CD14-positive monocyte (primary cell): ENCODE measurements at regions not wholly inside any gene's neighbourhood (a gene's known extent, or its start where the extent isn't known, plus 50 kb on each side); places are given as distances from the start of the nearest gene placed in this dataset.

Experiments used
- DNase-seq, 3 donors: peaks; one replicate each; pipeline ENCODE4 v3.0.0-alpha.2; 2011 to 2022
- H2AFZ ChIP-seq: 2 replicates; pipeline ENCODE4 v1.6.0; 2012; ENCODE audit warnings: mild to moderate bottlenecking, low read depth, low read length, inconsistent platforms; ENCODE audit not compliant: insufficient read depth, poor library complexity, severe bottlenecking
- H3K27ac ChIP-seq, 2 donors: 1 replicate in 1 of 2; 2 replicates in 1 of 2; pipeline ENCODE4 v1.5.1; 2012 to 2013; ENCODE audit warnings: low read length in 2 of 2, control low read depth in 1 of 2, inconsistent platforms in 1 of 2, low read depth in 1 of 2, mild to moderate bottlenecking in 1 of 2
- H3K27me3 ChIP-seq, 2 donors: one replicate each; pipeline versions ENCODE4 v1.6.0 to v1.6.1; 2011 to 2013; ENCODE audit warnings: low read length in 2 of 2; ENCODE audit not compliant: control insufficient read depth in 2 of 2, insufficient read depth in 2 of 2
- H3K36me3 ChIP-seq, 2 donors: replicated peaks in 1 of 2; 1 replicate in 1 of 2; 2 replicates in 1 of 2; pipeline versions ENCODE4 v1.5.1 to v1.6.1; 2012 to 2013; ENCODE audit warnings: low read length in 2 of 2, control low read depth in 1 of 2, inconsistent platforms in 1 of 2, mild to moderate bottlenecking in 1 of 2; ENCODE audit not compliant: insufficient read depth in 2 of 2, control insufficient read depth in 1 of 2
- H3K4me1 ChIP-seq, 2 donors: 1 replicate in 1 of 2; 2 replicates in 1 of 2; pipeline versions ENCODE4 v1.5.1 to v1.6.1; 2012 to 2013; ENCODE audit warnings: low read length in 2 of 2, control low read depth in 1 of 2, inconsistent platforms in 1 of 2, mild to moderate bottlenecking in 1 of 2, moderate library complexity in 1 of 2; ENCODE audit not compliant: insufficient read depth in 2 of 2, control insufficient read depth in 1 of 2
- H3K4me2 ChIP-seq: replicated peaks from 2 replicates; pipeline ENCODE3; 2012; ENCODE audit warnings: low read length, moderate library complexity, mild to moderate bottlenecking; ENCODE audit not compliant: poor library complexity, severe bottlenecking; ENCODE audit errors: extremely low read depth
- H3K4me3 ChIP-seq, 3 experiments: fragments of 200-600 bp in 1 of 3; sonication (generic) in 1 of 3; replicated peaks in 1 of 3; 1 replicate in 2 of 3; 2 replicates in 1 of 3; pipeline ENCODE4 v1.5.1; 2011 to 2013; ENCODE audit warnings: low read length in 3 of 3, mild to moderate bottlenecking in 3 of 3, control low read depth in 2 of 3, low read depth in 2 of 3, inconsistent platforms in 1 of 3, moderate library complexity in 1 of 3
- H3K79me2 ChIP-seq: 2 replicates; pipeline ENCODE4 v1.6.0; 2012; ENCODE audit warnings: mild to moderate bottlenecking, control low read depth, inconsistent platforms, low read length, moderate library complexity; ENCODE audit not compliant: insufficient read depth
- H3K9ac ChIP-seq: 2 replicates; pipeline ENCODE4 v1.6.0; 2017; ENCODE audit warnings: low read length, mild to moderate bottlenecking; ENCODE audit not compliant: insufficient read depth, poor library complexity, severe bottlenecking
- H3K9me3 ChIP-seq, 2 donors: replicated peaks in 1 of 2; 1 replicate in 1 of 2; 2 replicates in 1 of 2; pipeline versions ENCODE4 v1.5.1 to v1.6.1; 2012 to 2013; ENCODE audit warnings: low read length in 2 of 2, control low read depth in 1 of 2; ENCODE audit not compliant: control insufficient read depth in 1 of 2, insufficient read depth in 1 of 2
- H4K20me1 ChIP-seq: 2 replicates; pipeline ENCODE4 v1.6.0; 2012; ENCODE audit warnings: mild to moderate bottlenecking, low read length, control low read depth, moderate library complexity; ENCODE audit not compliant: insufficient read depth
- H3K27ac Mint-ChIP-seq, 7 donors: one replicate each; pipeline ENCODE4 v1.8.0; 2020; ENCODE audit warnings: mild to moderate bottlenecking in 7 of 7, mixed read lengths in 7 of 7, moderate library complexity in 6 of 7, inconsistent platforms in 2 of 7
- H3K27me3 Mint-ChIP-seq, 3 donors: one replicate each; pipeline ENCODE4 v1.8.0; 2021 to 2022; ENCODE audit warnings: low read depth in 3 of 3, mild to moderate bottlenecking in 3 of 3, mixed read lengths in 3 of 3, moderate library complexity in 3 of 3, inconsistent platforms in 1 of 3
- H3K36me3 Mint-ChIP-seq, 2 donors: one replicate each; pipeline ENCODE4 v1.8.0; 2020; ENCODE audit warnings: mixed read lengths in 2 of 2, inconsistent platforms in 1 of 2, mild to moderate bottlenecking in 1 of 2
- H3K4me1 Mint-ChIP-seq: one replicate; pipeline ENCODE4 v1.8.0; 2020; ENCODE audit warnings: mild to moderate bottlenecking, mixed read lengths
- H3K4me3 Mint-ChIP-seq, 2 donors: one replicate each; pipeline ENCODE4 v1.8.0; 2020; ENCODE audit warnings: mild to moderate bottlenecking in 2 of 2, mixed read lengths in 2 of 2, moderate library complexity in 1 of 2
- H3K9me3 Mint-ChIP-seq, 7 donors: one replicate each; pipeline ENCODE4 v1.8.0; 2020 to 2022; ENCODE audit warnings: mixed read lengths in 7 of 7, mild to moderate bottlenecking in 6 of 7, moderate library complexity in 6 of 7, inconsistent platforms in 2 of 7
- CTCF ChIP-seq: fragments of 200-600 bp; IDR thresholded peaks from one replicate; pipeline ENCODE4 v1.8.0; 2022; ENCODE audit warnings: antibody characterized with exemption, mild to moderate bottlenecking
- WGBS: methylation state at CpG from one replicate; pipeline ENCODE4 v1.1.5; 2013; ENCODE audit warnings: missing lambda C conversion rate; ENCODE audit not compliant: insufficient coverage; 5-methylcytosine and 5-hydroxymethylcytosine counted together
- intact Hi-C, 2 donors: fragments of 100-400 bp; cut with micrococcal nuclease; formaldehyde crosslinking; loops; one replicate each; pipeline versions ENCODE4 v1.15.0 to v1.15.1; 2023

DNA sequence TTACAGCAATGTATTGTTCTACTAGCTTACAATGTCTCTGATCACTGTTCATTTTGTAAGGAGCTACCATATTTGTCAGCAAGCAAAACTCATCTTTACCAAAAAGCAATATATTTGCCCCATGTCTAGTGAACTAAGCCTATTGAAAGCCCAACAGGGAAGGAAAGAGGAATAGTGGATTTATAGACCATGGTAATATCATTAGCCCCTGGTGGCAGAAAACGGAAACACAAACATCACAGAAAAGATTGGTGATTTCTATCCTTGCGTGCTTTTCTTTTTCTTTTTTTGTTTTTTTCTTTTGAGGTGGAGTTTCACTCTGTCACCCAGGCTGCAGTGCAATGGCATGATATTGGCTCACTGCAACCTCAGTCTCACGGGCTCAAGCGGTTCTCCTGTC, 1562.4 kb upstream of the TMEM132C start:
- H3K36me3 Mint-ChIP-seq: no peaks in the 10 kb centered on the region
- H3K27me3 ChIP-seq: no peaks in the 10 kb centered on the region
- no peak for TF ChIP-seq CTCF
- no peak overlapping the region for H3K4me2 ChIP-seq
- no peaks in the 10 kb centered on the region for H3K4me1 Mint-ChIP-seq
- H3K9me3 Mint-ChIP-seq: peaks cover 0 to 3% (median 0%) of the 10 kb centered on the region in 7 donors
- no peak overlapping the region for H3K27ac ChIP-seq
- no peaks in the 10 kb centered on the region for H3K9me3 ChIP-seq
- no CpG with 5 or more reads among the region's 4 CpGs for WGBS
- H4K20me1 ChIP-seq: no peaks in the 10 kb centered on the region
- intact Hi-C loops: no loop called here
- no peak overlapping the region for H2AFZ ChIP-seq
- no peaks in the 10 kb centered on the region for H3K4me1 ChIP-seq
- no peaks in the 10 kb centered on the region for H3K79me2 ChIP-seq
- H3K4me3 Mint-ChIP-seq: no peak overlapping the region
- no peak overlapping the region for H3K9ac ChIP-seq
- peaks cover 0 to 2% (median 0%) of the 10 kb centered on the region in 3 donors for H3K27me3 Mint-ChIP-seq
- H3K27ac Mint-ChIP-seq: no peak overlapping the region
- no peak overlapping the region for H3K4me3 ChIP-seq
- H3K36me3 ChIP-seq: no peaks in the 10 kb centered on the region
- DNase-seq: no peak

GRCh38 chr12:126706300-126706699, 1560.7 kb upstream of the TMEM132C start:
- Mint-ChIP-seq H3K4me3 (no peak overlapping the region), H3K27ac (peak overlapping the region in 1 of 7 donors; percentile 26), H3K27me3 (peaks cover 0 to 2% (median 0%) of the 10 kb centered on the region in 3 donors), H3K9me3 (peaks cover 0 to 3% (median 0%) of the 10 kb centered on the region in 7 donors), H3K4me1 (no peaks in the 10 kb centered on the region), H3K36me3 (no peaks in the 10 kb centered on the region)
- DNase-seq: no peak
- intact Hi-C loops: no loop called here
- no peaks in the 10 kb centered on the region for H3K27me3 ChIP-seq
- no peaks in the 10 kb centered on the region for H4K20me1 ChIP-seq
- H3K79me2 ChIP-seq: no peaks in the 10 kb centered on the region
- no peaks in the 10 kb centered on the region for H3K4me1 ChIP-seq
- no peak overlapping the region for H3K27ac ChIP-seq
- WGBS: 57% methylated on average over 1 of the region's 4 CpGs
- H3K4me3 ChIP-seq: no peak overlapping the region
- no peaks in the 10 kb centered on the region for H3K36me3 ChIP-seq
- H2AFZ ChIP-seq: no peak overlapping the region
- no peak overlapping the region for H3K4me2 ChIP-seq
- H3K9ac ChIP-seq: no peak overlapping the region
- no peaks in the 10 kb centered on the region for H3K9me3 ChIP-seq
- TF ChIP-seq CTCF: no peak
